WTC11 (cell line): ENCODE measurements at regions not wholly inside any gene's neighbourhood (a gene's known extent, or its start where the extent isn't known, plus 50 kb on each side); places are given as distances from the start of the nearest gene placed in this dataset.

Experiments used
- ATAC-seq: fragments of 200-7000 bp; cut with Tn5 transposase; 2 replicates; pipeline ENCODE4 v1.10.0; 2021; ENCODE audit warnings: mild to moderate bottlenecking, moderate library complexity
- CTCF ChIA-PET: fragments of 300-600 bp; sonication (Branson Sonifier 250); formaldehyde crosslinking; loops from one replicate; lab custom pipeline; 2021; ENCODE audit warnings: antibody characterized with exemption; lab: Charles Lee
- POLR2A ChIA-PET: fragments of 350-600 bp; sonication (Branson Sonifier 250); formaldehyde crosslinking; loops from one replicate; lab custom pipeline; 2021; ENCODE audit warnings: antibody characterized with exemption; lab: Charles Lee
- DNase-seq: peaks from one replicate; pipeline ENCODE4 v3.0.0; 2021; ENCODE audit warnings: low spot score
- H3K27ac Mint-ChIP-seq: 2 replicates; pipeline ENCODE4 v1.8.0; 2021; ENCODE audit warnings: mixed read lengths
- H3K27me3 Mint-ChIP-seq: 2 replicates; pipeline ENCODE4 v1.8.0; 2021; ENCODE audit warnings: low read depth, mild to moderate bottlenecking, moderate library complexity, mixed read lengths
- H3K36me3 Mint-ChIP-seq: 2 replicates; pipeline ENCODE4 v1.8.0; 2021; ENCODE audit warnings: mixed read lengths
- H3K4me1 Mint-ChIP-seq: 2 replicates; pipeline ENCODE4 v1.8.0; 2022; ENCODE audit warnings: mixed read lengths
- H3K4me3 Mint-ChIP-seq: 2 replicates; pipeline ENCODE4 v1.8.0; 2021; ENCODE audit warnings: mild to moderate bottlenecking, moderate library complexity, mixed read lengths
- H3K9me3 Mint-ChIP-seq: 2 replicates; pipeline ENCODE4 v1.8.0; 2021; ENCODE audit warnings: mixed read lengths
- ATF6 ChIP-seq: sonication (generic); formaldehyde crosslinking; IDR thresholded peaks from 2 replicates; pipeline ENCODE4 v1.8.1; 2023; ENCODE audit warnings: mild to moderate bottlenecking, missing genetic modification reagents
- CBFB ChIP-seq: sonication (generic); formaldehyde crosslinking; IDR thresholded peaks from 2 replicates; pipeline ENCODE4 v1.8.1; 2022; ENCODE audit warnings: mild to moderate bottlenecking, low read depth, missing genetic modification reagents
- E2F4 ChIP-seq: sonication (generic); formaldehyde crosslinking; IDR thresholded peaks from 2 replicates; pipeline ENCODE4 v1.8.1; 2022; ENCODE audit warnings: low read depth, mild to moderate bottlenecking, moderate library complexity, missing genetic modification reagents, borderline replicate concordance
- ETV6 ChIP-seq: sonication (generic); formaldehyde crosslinking; IDR thresholded peaks from 2 replicates; pipeline ENCODE4 v1.8.1; 2022; ENCODE audit warnings: mild to moderate bottlenecking, missing genetic modification reagents
- FOXJ3 ChIP-seq: sonication (generic); formaldehyde crosslinking; IDR thresholded peaks from 2 replicates; pipeline ENCODE4 v1.9.0; 2021; ENCODE audit warnings: missing genetic modification reagents, mild to moderate bottlenecking, borderline replicate concordance
- GRHL2 ChIP-seq: fragments of 250-450 bp; sonication (Bioruptor Pico); IDR thresholded peaks from 2 replicates; pipeline ENCODE4 v1.8.0; 2022; ENCODE audit warnings: mild to moderate bottlenecking, moderate library complexity; ENCODE audit not compliant: insufficient replicate concordance, severe bottlenecking
- HMGXB4 ChIP-seq: sonication (generic); formaldehyde crosslinking; IDR thresholded peaks from 2 replicates; pipeline ENCODE4 v1.8.1; 2023; ENCODE audit warnings: mild to moderate bottlenecking, moderate library complexity, missing genetic modification reagents
- JUN ChIP-seq: sonication (generic); formaldehyde crosslinking; IDR thresholded peaks from 2 replicates; pipeline ENCODE4 v1.8.0; 2023; ENCODE audit warnings: mild to moderate bottlenecking, missing genetic modification reagents
- MAX ChIP-seq: sonication (generic); formaldehyde crosslinking; IDR thresholded peaks from 2 replicates; pipeline ENCODE4 v1.8.0; 2022; ENCODE audit warnings: mild to moderate bottlenecking, missing genetic modification reagents
- NFATC4 ChIP-seq: fragments of 250-450 bp; sonication (Bioruptor Pico); IDR thresholded peaks from 2 replicates; pipeline ENCODE4 v1.9.0; 2021; ENCODE audit warnings: mild to moderate bottlenecking
- NR3C1 ChIP-seq: sonication (generic); formaldehyde crosslinking; conservative IDR thresholded peaks from 2 replicates; pipeline ENCODE4 v1.8.1; 2023; ENCODE audit warnings: low read depth, mild to moderate bottlenecking, missing genetic modification reagents
- PRRX2 ChIP-seq: fragments of 250-450 bp; sonication (Bioruptor Pico); IDR thresholded peaks from 2 replicates; pipeline ENCODE4 v1.8.0; 2021; ENCODE audit warnings: mild to moderate bottlenecking
- RELA ChIP-seq: sonication (generic); formaldehyde crosslinking; IDR thresholded peaks from 2 replicates; pipeline ENCODE4 v1.8.1; 2022; ENCODE audit warnings: missing genetic modification reagents, mild to moderate bottlenecking, borderline replicate concordance
- SP1 ChIP-seq: sonication (generic); formaldehyde crosslinking; conservative IDR thresholded peaks from 2 replicates; pipeline ENCODE4 v1.8.1; 2022; ENCODE audit warnings: missing genetic modification reagents
- STAT6 ChIP-seq: sonication (generic); formaldehyde crosslinking; conservative IDR thresholded peaks from 2 replicates; pipeline ENCODE4 v1.8.1; 2023; ENCODE audit warnings: mild to moderate bottlenecking, low read depth, missing genetic modification reagents, moderate library complexity
- TP53 ChIP-seq: sonication (generic); formaldehyde crosslinking; IDR thresholded peaks from 2 replicates; pipeline ENCODE4 v1.8.1; 2023; ENCODE audit warnings: mild to moderate bottlenecking, missing genetic modification reagents
- ZMAT4 ChIP-seq: fragments of 250-450 bp; sonication (Bioruptor Pico); IDR thresholded peaks from 2 replicates; pipeline ENCODE4 v1.9.0; 2021; ENCODE audit warnings: mild to moderate bottlenecking
- ZNF121 ChIP-seq: sonication (generic); formaldehyde crosslinking; IDR thresholded peaks from 2 replicates; pipeline ENCODE4 v1.8.0; 2023; ENCODE audit warnings: missing genetic modification reagents
- ZNF138 ChIP-seq: sonication (generic); formaldehyde crosslinking; conservative IDR thresholded peaks from 2 replicates; pipeline ENCODE4 v1.8.1; 2022; ENCODE audit warnings: mild to moderate bottlenecking, moderate library complexity, missing genetic modification reagents
- ZNF232 ChIP-seq: sonication (generic); formaldehyde crosslinking; IDR thresholded peaks from 2 replicates; pipeline ENCODE4 v1.8.0; 2022; ENCODE audit warnings: mild to moderate bottlenecking, missing genetic modification reagents
- ZNF263 ChIP-seq: sonication (generic); formaldehyde crosslinking; IDR thresholded peaks from 2 replicates; pipeline ENCODE4 v1.8.1; 2022; ENCODE audit warnings: low read depth, mild to moderate bottlenecking, moderate library complexity, missing genetic modification reagents
- ZNF532 ChIP-seq: fragments of 250-450 bp; sonication (Bioruptor Pico); IDR thresholded peaks from 2 replicates; pipeline ENCODE4 v1.9.0; 2021; ENCODE audit warnings: mild to moderate bottlenecking, borderline replicate concordance
- ZNF671 ChIP-seq: fragments of 250-450 bp; sonication (Bioruptor Pico); IDR thresholded peaks from 2 replicates; pipeline ENCODE4 v1.8.0; 2021; ENCODE audit warnings: mild to moderate bottlenecking
- ZSCAN18 ChIP-seq: fragments of 250-450 bp; sonication (Bioruptor Pico); IDR thresholded peaks from 2 replicates; pipeline ENCODE4 v2.1.2; 2022; ENCODE audit warnings: mild to moderate bottlenecking, moderate library complexity

- no peak for TF ChIP-seq HMGXB4
- TF ChIP-seq E2F4 (CRISPR knock-in tag), result no peak
- TF ChIP-seq TP53 (CRISPR knock-in tag), result no peak
- no peak for TF ChIP-seq SP1 (CRISPR knock-in tag)
- no peak for TF ChIP-seq GRHL2 (CRISPR knock-in tag)
- no peak for TF ChIP-seq JUN
- TF ChIP-seq ZNF532, result no peak
- TF ChIP-seq CBFB (CRISPR knock-in tag), result no peak
- TF ChIP-seq STAT6, result no peak
- no peak for TF ChIP-seq ZNF138 (CRISPR knock-in tag)
- no peak for TF ChIP-seq ZNF263 (CRISPR knock-in tag)
These were observed 422.3 kb downstream of the SPATA31D1 start (continued) for GRCh38 chr9:82410866-82411265.

GRCh38 chr9:82412586-82413305 is 424.2 kb downstream of the SPATA31D1 start:
- ChIA-PET POLR2A (no interaction called here), CTCF (no interaction called here)
- no peak for DNase-seq
- H3K9me3 Mint-ChIP-seq, result peaks cover 15% of the 10 kb centered on the region
- H3K4me1 Mint-ChIP-seq, result peaks cover 9% of the 10 kb centered on the region
- no peak for ATAC-seq
- no peak overlapping the region for H3K4me3 Mint-ChIP-seq
- no peaks in the 10 kb centered on the region for H3K36me3 Mint-ChIP-seq
- no peak overlapping the region for H3K27ac Mint-ChIP-seq
- no peaks in the 10 kb centered on the region for H3K27me3 Mint-ChIP-seq
- TF ChIP-seq ZNF121 (CRISPR knock-in tag), result no peak
- TF ChIP-seq NFATC4 (CRISPR knock-in tag), result no peak
- no peak for TF ChIP-seq TP53 (CRISPR knock-in tag)
- TF ChIP-seq ZMAT4 (CRISPR knock-in tag), result no peak
- TF ChIP-seq ZNF671 (CRISPR knock-in tag), result no peak
- no peak for TF ChIP-seq ZNF232
- TF ChIP-seq RELA (CRISPR knock-in tag), result no peak
- no peak for TF ChIP-seq NR3C1 (CRISPR knock-in tag)
- TF ChIP-seq MAX (CRISPR knock-in tag), result no peak
- TF ChIP-seq FOXJ3 (CRISPR knock-in tag), result no peak
- TF ChIP-seq ATF6 (CRISPR knock-in tag), result no peak
- no peak for TF ChIP-seq ZSCAN18
- no peak for TF ChIP-seq PRRX2 (CRISPR knock-in tag)
- no peak for TF ChIP-seq ETV6 (CRISPR knock-in tag)
